SH-SY5Y (cell line): ENCODE measurements at regions not wholly inside any gene's neighbourhood (a gene's known extent, or its start where the extent isn't known, plus 50 kb on each side); places are given as distances from the start of the nearest gene placed in this dataset.

Source experiments
- GATA2 ChIP-seq: IDR thresholded peaks from 2 replicates; pipeline ENCODE4 v1.6.1; 2011; ENCODE audit warnings: mild to moderate bottlenecking, low read depth, low read length
- GATA3 ChIP-seq: IDR thresholded peaks from 2 replicates; pipeline ENCODE4 v1.6.1; 2011; ENCODE audit warnings: low read depth, mild to moderate bottlenecking, low read length, moderate library complexity

DNA sequence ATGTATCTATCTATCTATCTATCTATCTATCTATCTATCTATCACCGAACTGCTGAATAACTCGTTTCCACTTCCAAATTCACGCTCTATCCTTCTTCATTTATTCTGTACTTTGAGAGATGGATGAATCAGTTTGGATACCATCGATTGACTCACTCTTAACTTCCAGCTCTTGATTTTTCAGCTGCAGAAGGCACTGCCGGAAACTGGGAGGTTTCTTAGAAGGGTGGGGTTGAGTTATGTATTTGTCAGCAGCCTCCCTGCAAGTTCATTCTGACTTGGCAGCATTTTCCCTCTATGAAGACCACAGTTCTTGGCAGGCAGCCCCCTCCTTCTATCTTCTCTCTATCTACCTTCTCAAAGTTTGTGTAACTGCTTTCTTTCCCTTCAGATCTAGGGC, 112.0 kb upstream of the MAGEB18 start:
- no peak for TF ChIP-seq GATA2
- no peak for TF ChIP-seq GATA3
